ENCODE measurements at regions not wholly inside any gene's neighbourhood (a gene's known extent, or its start where the extent isn't known, plus 50 kb on each side); places are given as distances from the start of the nearest gene placed in this dataset.
"Not testable (repeated sequence)": the region's sequence is repeated elsewhere in the genome, so short reads cannot be mapped to it uniquely, and the experiment has no call there.

GRCh38 chr7:109579901-109580300, 1010.2 kb downstream of the DNAJB9 start:
- intact Hi-C loops (cut with DNase I; ENCODE audit: low total_unique reads), result no loop called here
- 69 to 74% methylated on average over 4 of the region's 4 CpGs for whole genome bisulfite sequencing, 2 donors
- TF ChIP-seq POLR2A (IDR thresholded peaks at IDR 0.05) (no peak), CTCF (IDR thresholded peaks at IDR 0.05) (no peak)

GRCh38 chr7:109582211-109582610, 1012.5 kb downstream of the DNAJB9 start:
- DNase-seq (ENCODE audit: low spot score in 2 of 2), result no peak
- intact Hi-C loops (cut with DNase I; ENCODE audit: low total_unique reads), result no loop called here
- no peak overlapping the region for H3K4me3 ChIP-seq (ENCODE audit: low read depth, poor library complexity, severe bottlenecking)
- TF ChIP-seq POLR2A (IDR thresholded peaks at IDR 0.05) (no peak), CTCF (IDR thresholded peaks at IDR 0.05) (no peak)

More at GRCh38 chr7:109579901-109580300, 1010.2 kb downstream of the DNAJB9 start:
- DNase-seq (ENCODE audit: low spot score in 2 of 2), result no peak
- H3K4me3 ChIP-seq (ENCODE audit: low read depth, poor library complexity, severe bottlenecking), result no peak overlapping the region

- intact Hi-C loops (cut with DNase I; ENCODE audit: low total_unique reads); DNase-seq (ENCODE audit: low spot score in 2 of 2); H3K4me3 ChIP-seq (ENCODE audit: low read depth, poor library complexity, severe bottlenecking): not testable (repeated sequence)
- WGBS, 2 donors, result 81% methylated on average over 9 of the region's 9 CpGs
These were observed 1027.3 kb downstream of the DNAJB9 start for GRCh38 chr7:109596948-109597347.

- no peak for DNase-seq (ENCODE audit: low spot score in 2 of 2)
- TF ChIP-seq POLR2A (IDR thresholded peaks at IDR 0.05) (no peak), CTCF (IDR thresholded peaks at IDR 0.05) (no peak)
- 80 to 85% methylated on average over 1 of the region's 1 CpG for WGBS, 2 donors
- H3K4me3 ChIP-seq (ENCODE audit: low read depth, poor library complexity, severe bottlenecking), result no peak overlapping the region
- intact Hi-C loops (cut with DNase I; ENCODE audit: low total_unique reads), result no loop called here
These were observed 1042.0 kb downstream of the DNAJB9 start for GRCh38 chr7:109611656-109612055.

GRCh38 chr7:109616551-109617069, 1046.9 kb downstream of the DNAJB9 start:
- H3K4me3 ChIP-seq (ENCODE audit: low read depth, poor library complexity, severe bottlenecking), result no peak overlapping the region
- 95 to 96% methylated on average over 3 of the region's 3 CpGs for WGBS, 2 donors
- no peak for DNase-seq (ENCODE audit: low spot score in 2 of 2)
- intact Hi-C loops (cut with DNase I; ENCODE audit: low total_unique reads), result no loop called here
- TF ChIP-seq POLR2A (IDR thresholded peaks at IDR 0.05) (no peak), CTCF (IDR thresholded peaks at IDR 0.05) (no peak)

GRCh38 chr7:109622320-109622719, 1052.6 kb downstream of the DNAJB9 start:
- intact Hi-C loops (cut with DNase I; ENCODE audit: low total_unique reads), result no loop called here
- DNase-seq (ENCODE audit: low spot score in 2 of 2), result no peak
- TF ChIP-seq POLR2A (IDR thresholded peaks at IDR 0.05) (no peak), CTCF (IDR thresholded peaks at IDR 0.05) (no peak)
- 73 to 97% methylated on average over 1 of the region's 1 CpG for WGBS, 2 donors
- H3K4me3 ChIP-seq (ENCODE audit: low read depth, poor library complexity, severe bottlenecking), result no peak overlapping the region

GRCh38 chr7:109632890-109633289, 1063.2 kb downstream of the DNAJB9 start:
- H3K4me3 ChIP-seq (ENCODE audit: low read depth, poor library complexity, severe bottlenecking); DNase-seq (ENCODE audit: low spot score in 2 of 2); intact Hi-C loops (cut with DNase I; ENCODE audit: low total_unique reads): not testable (repeated sequence)
- 80 to 85% methylated on average over 8 of the region's 8 CpGs for WGBS, 2 donors

Data from lower leg skin (tissue), 4 donors.